GM18508 (cell line): ENCODE measurements at regions not wholly inside any gene's neighbourhood (a gene's known extent, or its start where the extent isn't known, plus 50 kb on each side); places are given as distances from the start of the nearest gene placed in this dataset.

Experiments
- ATAC-seq: cut with Tn5 transposase; IDR thresholded peaks from one replicate; pipeline ENCODE4 v1.9.1; 2021; ENCODE audit warnings: moderate number of reproducible peaks; ENCODE audit not compliant: insufficient read depth, unreplicated experiment

GRCh38 chr1:72620453-72620852, 338.1 kb upstream of the NEGR1 start:
- ATAC-seq: no peak

GRCh38 chr1:72606216-72606810, 324.0 kb upstream of the NEGR1 start:
- ATAC-seq: no peak

DNA sequence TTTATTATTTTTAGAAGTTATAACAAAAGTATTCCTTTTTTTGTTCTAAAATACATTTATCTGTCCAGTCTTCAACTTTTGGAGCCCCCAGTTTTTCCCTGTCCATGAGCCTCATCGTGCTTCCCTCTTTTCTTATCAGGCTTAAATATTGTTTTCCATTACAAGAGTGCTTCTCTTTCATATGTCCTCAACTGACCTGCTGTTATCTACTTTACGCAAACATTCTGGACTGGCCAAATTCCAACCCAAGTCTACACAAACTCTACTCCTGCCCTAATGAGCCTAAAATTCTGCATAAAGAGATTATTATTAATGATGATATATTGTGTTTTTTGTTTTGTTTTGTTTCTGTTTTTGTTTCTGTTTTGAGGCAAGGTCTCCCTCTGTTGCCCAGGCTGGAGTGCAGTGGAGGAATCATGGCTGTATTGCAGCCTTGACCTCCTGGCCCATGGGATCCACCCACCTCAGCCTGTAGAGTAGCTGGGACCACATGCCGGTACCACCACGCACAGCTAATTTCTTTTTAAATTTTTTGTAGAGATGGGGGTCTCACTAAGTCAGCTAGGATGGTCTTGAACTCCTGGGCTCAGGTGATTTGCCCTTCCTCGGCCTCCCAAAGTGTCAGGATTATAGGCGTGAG, 318.8 kb upstream of the NEGR1 start:
- ATAC-seq: no peak

DNA sequence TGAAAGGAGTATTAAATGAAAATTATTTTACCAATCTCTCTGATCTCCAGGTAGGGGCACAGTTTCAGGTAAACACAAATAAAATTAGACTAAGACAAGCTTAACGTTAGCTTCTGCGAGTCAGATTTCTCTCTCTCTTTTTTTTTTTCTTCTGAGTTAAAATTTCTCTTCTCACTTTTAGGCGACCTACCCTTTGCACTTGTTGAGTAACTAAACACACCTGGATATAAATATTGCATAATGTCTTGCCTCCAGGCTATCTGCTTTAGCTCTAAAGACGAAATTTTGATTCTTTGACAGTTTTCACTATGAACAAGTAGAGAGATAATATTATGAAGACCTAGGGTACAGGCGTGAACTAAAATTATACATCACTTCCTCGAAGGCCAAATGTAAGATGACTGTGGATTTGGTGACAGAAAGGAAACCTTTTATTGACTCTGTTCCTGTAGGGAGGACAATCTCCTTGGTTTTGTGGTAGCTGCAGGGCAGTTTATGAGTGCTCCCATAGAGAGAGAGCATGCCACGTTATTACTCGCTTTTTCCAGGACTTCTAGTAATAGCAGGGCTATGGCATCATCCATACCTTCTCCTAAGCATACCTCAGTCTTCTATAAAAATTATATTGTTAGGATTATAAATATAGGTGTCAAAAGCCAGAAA, 303.8 kb upstream of the NEGR1 start:
- no peak for ATAC-seq

GRCh38 chr1:72579629-72580028, 297.3 kb upstream of the NEGR1 start:
- ATAC-seq: no peak

GRCh38 chr1:72570815-72571214, 288.5 kb upstream of the NEGR1 start:
- no peak for ATAC-seq

DNA sequence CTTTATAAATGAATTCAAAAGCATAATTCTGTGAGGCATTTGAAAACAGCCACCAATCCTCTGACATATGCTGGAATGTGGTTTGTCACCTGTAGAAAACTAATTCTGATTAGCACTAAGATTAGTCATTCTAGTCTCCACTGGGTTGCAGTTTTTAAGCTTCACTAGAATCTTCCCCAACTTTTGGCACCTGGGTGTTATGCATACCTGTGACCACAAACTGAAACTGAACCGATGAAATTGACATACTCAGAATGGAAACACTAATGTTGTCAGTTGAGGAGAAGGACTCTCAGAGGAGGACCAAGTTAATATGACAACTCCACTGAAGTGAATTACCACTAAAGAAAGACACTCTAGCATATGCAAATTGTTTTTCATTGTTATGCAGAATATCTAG, 285.8 kb upstream of the NEGR1 start:
- no peak for ATAC-seq

GRCh38 chr1:72567521-72567920, 285.2 kb upstream of the NEGR1 start:
- ATAC-seq: no peak

DNA sequence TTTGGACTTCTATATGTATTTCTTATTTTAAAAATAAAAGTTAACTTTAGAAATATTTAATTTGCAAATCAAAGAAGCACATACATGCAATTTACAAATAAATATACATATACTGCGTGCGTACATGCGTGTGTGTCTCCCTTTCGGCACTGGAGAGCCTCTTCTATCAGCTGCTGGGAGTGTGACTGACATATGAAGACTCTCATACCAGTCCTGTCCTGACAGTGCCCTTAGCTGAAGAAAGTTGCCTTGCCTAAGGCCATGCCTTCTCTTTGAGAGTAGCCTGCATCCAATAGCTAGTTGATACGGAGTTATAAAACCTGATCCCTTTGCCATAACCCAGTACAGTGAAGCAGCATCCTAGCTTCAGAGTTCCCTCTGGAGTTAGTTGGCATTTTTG, 282.4 kb upstream of the NEGR1 start:
- no peak for ATAC-seq

GRCh38 chr1:72557446-72558049, 275.2 kb upstream of the NEGR1 start:
- ATAC-seq: no peak

- ATAC-seq: no peak
Observed at GRCh38 chr1:72547412-72547811, 265.1 kb upstream of the NEGR1 start.

DNA sequence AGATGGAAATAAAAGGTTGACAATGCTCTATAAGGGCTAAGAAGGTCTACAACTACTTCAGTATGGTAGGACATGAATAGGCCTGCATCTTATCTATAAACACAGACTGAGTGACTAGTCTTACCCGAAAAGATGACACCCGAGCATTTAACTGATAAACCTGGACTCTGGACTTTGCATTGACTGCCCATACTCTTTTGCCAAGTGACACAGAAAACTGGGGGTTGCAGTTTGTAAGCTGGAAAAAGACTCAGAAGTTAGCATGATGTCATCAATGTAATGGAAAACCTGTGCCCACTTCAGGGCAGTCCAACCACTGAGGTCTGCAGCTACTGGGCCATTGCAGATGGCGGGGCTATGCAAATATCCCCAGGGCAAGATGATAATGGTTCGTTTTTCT, 258.3 kb upstream of the NEGR1 start:
- no peak for ATAC-seq

DNA sequence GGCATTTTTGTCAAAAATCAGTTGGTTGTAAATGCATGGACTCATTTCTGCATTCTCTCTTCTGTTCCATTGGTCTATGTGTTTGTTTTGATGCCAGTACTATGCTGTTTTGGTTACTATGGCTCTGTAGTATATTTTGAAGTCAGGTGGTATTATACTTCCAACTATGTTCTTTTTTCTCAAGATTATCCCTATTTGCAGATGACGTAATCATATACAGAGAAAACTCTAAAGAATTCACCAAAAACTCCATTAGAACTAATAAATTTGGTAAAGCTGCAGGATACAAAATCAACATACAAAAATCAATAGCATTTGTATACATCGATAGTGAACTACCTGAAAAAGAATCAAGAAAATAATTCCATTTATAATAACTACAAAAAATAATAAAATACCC, 253.1 kb upstream of the NEGR1 start:
- ATAC-seq: no peak

- no peak for ATAC-seq
Observed at GRCh38 chr1:72530646-72531045, 248.3 kb upstream of the NEGR1 start.

DNA sequence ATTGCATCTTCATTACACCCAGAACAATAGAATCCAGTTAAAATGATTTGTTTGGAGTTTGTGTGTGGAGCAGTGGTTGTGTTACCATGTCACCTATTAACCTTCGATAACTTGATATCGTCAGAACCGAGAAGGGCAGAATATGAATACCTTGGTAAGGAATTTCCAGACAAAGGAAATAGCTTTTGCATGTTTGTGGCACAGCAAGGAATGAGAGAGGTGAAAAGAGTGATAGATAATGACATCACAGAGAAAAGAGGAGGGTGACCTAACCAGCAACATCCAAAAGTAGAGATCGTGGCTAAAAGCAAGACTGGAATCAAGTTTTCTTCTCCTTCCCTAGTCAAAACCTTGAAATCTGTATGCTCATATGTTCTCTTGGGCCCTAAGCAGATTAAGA, 244.6 kb upstream of the NEGR1 start:
- no peak for ATAC-seq

DNA sequence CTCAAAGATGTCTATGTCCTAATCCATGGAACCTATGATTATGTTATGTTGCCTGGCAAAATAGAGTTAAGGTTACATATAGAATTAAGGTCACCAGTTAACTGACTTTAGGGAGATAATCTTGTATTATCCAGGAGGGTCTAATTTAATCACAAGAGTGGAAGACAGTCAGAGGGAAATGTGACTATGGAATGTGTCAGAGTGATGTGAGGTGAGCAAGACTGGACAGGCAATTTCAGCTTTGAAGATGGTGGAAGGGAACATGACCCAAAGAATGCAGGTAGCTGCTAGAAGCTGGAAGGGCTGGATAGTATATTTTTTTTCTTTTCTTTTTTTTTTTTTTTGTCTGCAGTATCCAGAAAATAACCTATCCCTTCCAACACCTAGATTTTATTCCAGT, 241.7 kb upstream of the NEGR1 start:
- ATAC-seq: no peak

GRCh38 chr1:72521659-72522058, 239.3 kb upstream of the NEGR1 start:
- ATAC-seq: no peak

DNA sequence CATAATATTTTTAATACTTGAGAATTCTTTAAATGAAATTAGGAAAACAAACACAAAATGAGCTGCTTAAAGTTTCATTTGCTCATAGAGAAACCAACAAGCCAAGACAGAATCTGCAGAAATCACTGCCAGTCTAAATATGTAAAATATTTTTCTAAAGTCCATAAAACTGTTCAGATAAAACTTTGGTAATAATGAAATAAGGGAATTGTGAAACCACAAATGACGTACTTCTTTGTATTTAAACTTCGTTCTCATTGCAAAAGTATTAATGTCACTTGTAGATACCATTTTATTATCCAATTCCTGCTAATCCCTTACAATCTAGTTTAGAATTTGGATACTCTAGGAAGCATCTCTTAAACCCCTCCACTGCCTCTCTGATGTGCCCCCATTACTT, 234.5 kb upstream of the NEGR1 start:
- ATAC-seq: no peak

GRCh38 chr1:72516264-72516663, 233.9 kb upstream of the NEGR1 start:
- ATAC-seq: no peak

DNA sequence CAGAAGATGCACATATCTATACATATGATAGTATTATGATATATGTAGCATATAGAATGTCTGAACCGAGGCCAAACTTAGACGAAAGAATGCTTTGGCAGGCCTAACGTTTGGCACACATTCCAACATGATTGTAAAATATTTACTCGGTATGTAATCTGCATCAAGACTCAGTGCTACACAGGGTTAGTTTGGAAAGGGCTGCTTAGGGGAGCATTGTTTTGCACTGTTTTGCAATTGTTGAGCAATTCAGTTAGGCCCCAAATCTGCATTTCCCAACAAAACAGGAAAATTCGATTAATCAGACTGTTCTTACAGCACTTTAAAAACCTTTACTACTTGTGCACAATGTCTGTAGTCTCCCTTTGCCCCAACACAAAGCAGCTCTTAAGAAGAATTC, 216.0 kb upstream of the NEGR1 start:
- ATAC-seq: no peak

GRCh38 chr1:72489801-72490200, 207.5 kb upstream of the NEGR1 start:
- no peak for ATAC-seq

DNA sequence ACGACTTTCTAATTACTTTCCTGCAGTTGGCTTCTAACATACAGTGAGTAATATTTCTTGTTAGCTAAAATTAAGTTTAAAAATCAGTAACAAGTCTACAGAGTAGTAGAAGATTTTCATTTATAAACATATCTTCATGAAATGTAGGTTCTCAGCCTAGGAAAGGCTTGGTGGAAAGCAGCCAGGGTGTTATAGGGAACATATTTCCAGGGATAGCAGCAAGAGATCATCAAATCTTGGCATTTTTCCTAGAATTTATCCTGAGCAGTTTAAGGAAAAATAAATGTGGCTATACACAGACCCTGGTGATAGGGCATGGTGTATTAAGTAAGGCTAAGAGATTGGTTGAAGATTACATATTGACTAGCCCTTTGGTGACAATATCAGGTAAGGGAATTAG, 203.5 kb upstream of the NEGR1 start:
- ATAC-seq: no peak
